ENCODE measurements at regions not wholly inside any gene's neighbourhood (a gene's known extent, or its start where the extent isn't known, plus 50 kb on each side); places are given as distances from the start of the nearest gene placed in this dataset.

GRCh38 chr3:43199645-43200306, 86.6 kb upstream of the SNRK start:
- no peak overlapping the region for H3K4me3 ChIP-seq
- ATAC-seq (no peak), DNase-seq (no peak)
- H3K4me1 ChIP-seq, result no peaks in the 10 kb centered on the region
- H3K27ac ChIP-seq, result no peak overlapping the region
- no peaks in the 10 kb centered on the region for H3K9me3 ChIP-seq
- in situ Hi-C loops (cut with MboI; ENCODE audit: low sequenced_read_pairs in 4 of 4) (no loop called here), intact Hi-C loops (cut with DNase I; ENCODE audit: low total_unique reads) (no loop called here)
- H3K36me3 ChIP-seq, result no peaks in the 10 kb centered on the region
- no peak for TF ChIP-seq CTCF (IDR thresholded peaks at IDR 0.05 in 4 of 5, conservative IDR thresholded peaks at IDR 0.05 in 1 of 5)
- TF ChIP-seq POLR2A (IDR thresholded peaks at IDR 0.05), result no peak
- no peaks in the 10 kb centered on the region for H3K27me3 ChIP-seq

- Histone ChIP-seq H3K4me1 (no peaks in the 10 kb centered on the region), H3K9me3 (no peaks in the 10 kb centered on the region), H3K27me3 (no peaks in the 10 kb centered on the region), H3K27ac (no peak overlapping the region), H3K4me3 (no peak overlapping the region), H3K36me3 (no peaks in the 10 kb centered on the region)
- in situ Hi-C loops (cut with MboI; ENCODE audit: low sequenced_read_pairs in 4 of 4), result no loop called here
- no peak for TF ChIP-seq POLR2A (IDR thresholded peaks at IDR 0.05)
- ATAC-seq (no peak), DNase-seq (no peak)
- intact Hi-C loops (cut with DNase I; ENCODE audit: low total_unique reads), result no loop called here
These were observed 87.3 kb upstream of the SNRK start for GRCh38 chr3:43198791-43199644.

- Histone ChIP-seq H3K36me3 (no peaks in the 10 kb centered on the region), H3K4me1 (no peaks in the 10 kb centered on the region), H3K4me3 (no peak overlapping the region), H3K27ac (no peak overlapping the region), H3K27me3 (no peaks in the 10 kb centered on the region), H3K9me3 (no peaks in the 10 kb centered on the region)
- intact Hi-C loops (cut with DNase I; ENCODE audit: low total_unique reads) (no loop called here), in situ Hi-C loops (cut with MboI; ENCODE audit: low sequenced_read_pairs in 4 of 4) (no loop called here)
- no peak for DNase-seq
- TF ChIP-seq CTCF (IDR thresholded peaks at IDR 0.05 in 4 of 5, conservative IDR thresholded peaks at IDR 0.05 in 1 of 5), result no peak
- no peak for TF ChIP-seq POLR2A (IDR thresholded peaks at IDR 0.05)
- ATAC-seq, result no peak
These were observed 88.0 kb upstream of the SNRK start for GRCh38 chr3:43198301-43198700.

- H3K27ac ChIP-seq, result no peak overlapping the region
- H3K27me3 ChIP-seq, result no peaks in the 10 kb centered on the region
- in situ Hi-C loops (cut with MboI; ENCODE audit: low sequenced_read_pairs in 4 of 4), result no loop called here
- DNase-seq, result no peak
- H3K36me3 ChIP-seq, result no peaks in the 10 kb centered on the region
- no peaks in the 10 kb centered on the region for H3K9me3 ChIP-seq
- no peak for ATAC-seq
- no peak overlapping the region for H3K4me3 ChIP-seq
- intact Hi-C loops (cut with DNase I; ENCODE audit: low total_unique reads), result no loop called here
- H3K4me1 ChIP-seq, result no peaks in the 10 kb centered on the region
- TF ChIP-seq CTCF (IDR thresholded peaks at IDR 0.05 in 4 of 5, conservative IDR thresholded peaks at IDR 0.05 in 1 of 5), result no peak
- TF ChIP-seq POLR2A (IDR thresholded peaks at IDR 0.05), result no peak
These were observed 89.2 kb upstream of the SNRK start for GRCh38 chr3:43197181-43197580.

- no peak for ATAC-seq
These were observed 89.6 kb upstream of the SNRK start for GRCh38 chr3:43196721-43197120.

More at GRCh38 chr3:43196721-43197120, 89.6 kb upstream of the SNRK start:
- Histone ChIP-seq H3K4me1 (no peaks in the 10 kb centered on the region), H3K9me3 (no peaks in the 10 kb centered on the region), H3K27ac (no peak overlapping the region), H3K4me3 (no peak overlapping the region), H3K27me3 (no peaks in the 10 kb centered on the region), H3K36me3 (no peaks in the 10 kb centered on the region)
- in situ Hi-C loops (cut with MboI; ENCODE audit: low sequenced_read_pairs in 4 of 4) (no loop called here), intact Hi-C loops (cut with DNase I; ENCODE audit: low total_unique reads) (no loop called here)
- TF ChIP-seq POLR2A (IDR thresholded peaks at IDR 0.05), result no peak
- no peak for TF ChIP-seq CTCF (IDR thresholded peaks at IDR 0.05 in 4 of 5, conservative IDR thresholded peaks at IDR 0.05 in 1 of 5)
- no peak for DNase-seq

Measured in gastrocnemius medialis (tissue), 4 donors.